ENCODE measurements at regions not wholly inside any gene's neighbourhood (a gene's known extent, or its start where the extent isn't known, plus 50 kb on each side); places are given as distances from the start of the nearest gene placed in this dataset.
A peak's percentile ranks its signal among the peaks of the same experiment; 100 is the strongest.
"Not testable (repeated sequence)": the region's sequence is repeated elsewhere in the genome, so short reads cannot be mapped to it uniquely, and the experiment has no call there.

DNA sequence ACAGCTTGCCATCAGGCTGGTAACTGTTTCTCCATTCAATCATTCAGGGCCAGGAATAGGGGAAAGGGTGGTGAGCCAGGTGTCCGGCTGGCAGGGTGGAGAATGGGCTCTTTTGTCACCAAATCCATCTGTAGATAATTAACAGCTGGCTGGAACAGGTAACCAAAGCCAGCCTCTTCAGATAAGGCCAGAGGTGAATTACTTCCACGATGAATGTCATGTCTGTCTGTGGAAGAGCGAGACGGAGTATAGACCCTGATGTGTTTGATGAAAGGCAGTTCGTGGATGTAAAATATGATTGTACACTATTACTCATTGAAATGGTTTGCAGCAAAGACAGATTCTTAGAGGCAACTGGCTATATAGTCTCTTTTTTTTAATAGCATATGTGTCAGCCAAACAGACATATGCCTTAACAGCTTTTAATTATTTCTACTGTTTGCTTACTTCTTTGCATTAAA is 149.8 kb downstream of the KLF6 start:
- WGBS: 56% methylated on average over 5 of the region's 5 CpGs
- Histone ChIP-seq H3K4me1 (peaks cover 10% of the 10 kb centered on the region), H3K9me3 (no peaks in the 10 kb centered on the region), H3K4me3 (no peak overlapping the region), H3K27ac (peak overlapping the region; percentile 72), H3K27me3 (no peaks in the 10 kb centered on the region), H3K36me3 (no peaks in the 10 kb centered on the region)
- TF ChIP-seq POLR2AphosphoS5 (IDR thresholded peaks at IDR 0.05) (no peak), EP300 (IDR thresholded peaks at IDR 0.05) (no peak), POLR2A (IDR thresholded peaks at IDR 0.05) (no peak)
- TF ChIP-seq, protein P1, sequence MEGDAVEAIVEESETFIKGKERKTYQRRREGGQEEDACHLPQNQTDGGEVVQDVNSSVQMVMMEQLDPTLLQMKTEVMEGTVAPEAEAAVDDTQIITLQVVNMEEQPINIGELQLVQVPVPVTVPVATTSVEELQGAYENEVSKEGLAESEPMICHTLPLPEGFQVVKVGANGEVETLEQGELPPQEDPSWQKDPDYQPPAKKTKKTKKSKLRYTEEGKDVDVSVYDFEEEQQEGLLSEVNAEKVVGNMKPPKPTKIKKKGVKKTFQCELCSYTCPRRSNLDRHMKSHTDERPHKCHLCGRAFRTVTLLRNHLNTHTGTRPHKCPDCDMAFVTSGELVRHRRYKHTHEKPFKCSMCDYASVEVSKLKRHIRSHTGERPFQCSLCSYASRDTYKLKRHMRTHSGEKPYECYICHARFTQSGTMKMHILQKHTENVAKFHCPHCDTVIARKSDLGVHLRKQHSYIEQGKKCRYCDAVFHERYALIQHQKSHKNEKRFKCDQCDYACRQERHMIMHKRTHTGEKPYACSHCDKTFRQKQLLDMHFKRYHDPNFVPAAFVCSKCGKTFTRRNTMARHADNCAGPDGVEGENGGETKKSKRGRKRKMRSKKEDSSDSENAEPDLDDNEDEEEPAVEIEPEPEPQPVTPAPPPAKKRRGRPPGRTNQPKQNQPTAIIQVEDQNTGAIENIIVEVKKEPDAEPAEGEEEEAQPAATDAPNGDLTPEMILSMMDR (IDR thresholded peaks at IDR 0.05): no peak
- DNase-seq (ENCODE audit: low spot score in 2 of 2): no peak

DNA sequence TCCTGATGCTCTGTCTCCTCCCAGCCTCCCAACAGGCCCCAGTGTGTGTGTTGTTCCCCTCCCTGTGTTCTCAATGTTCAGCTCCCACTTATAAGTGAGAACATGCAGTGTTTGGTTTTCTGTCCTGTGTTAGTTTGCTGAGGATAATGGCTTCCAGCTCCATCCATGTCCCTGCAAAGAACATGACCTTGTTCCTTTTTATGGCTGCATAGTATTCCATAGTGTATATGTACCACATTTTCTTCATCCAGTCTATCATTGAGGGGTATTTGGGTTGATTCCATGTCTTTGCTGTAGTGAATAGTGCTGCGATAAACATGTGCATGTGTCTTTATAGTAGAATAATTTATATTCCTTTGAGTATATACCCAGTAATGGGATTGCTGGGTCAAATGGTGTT is 150.4 kb downstream of the KLF6 start:
- not testable (repeated sequence) for H3K36me3 ChIP-seq; H3K4me3 ChIP-seq; H3K27ac ChIP-seq; H3K9me3 ChIP-seq; H3K27me3 ChIP-seq; DNase-seq (ENCODE audit: low spot score in 2 of 2)
- WGBS: 100% methylated on average over 1 of the region's 1 CpG
- H3K4me1 ChIP-seq: peaks cover 10% of the 10 kb centered on the region

GRCh38 chr10:3631701-3632330 is 153.2 kb downstream of the KLF6 start:
- H3K9me3 ChIP-seq: no peaks in the 10 kb centered on the region
- H3K27me3 ChIP-seq: no peaks in the 10 kb centered on the region
- peaks cover 10% of the 10 kb centered on the region for H3K4me1 ChIP-seq
- TF ChIP-seq POLR2AphosphoS5 (IDR thresholded peaks at IDR 0.05) (no peak), EP300 (IDR thresholded peaks at IDR 0.05) (no peak), POLR2A (IDR thresholded peaks at IDR 0.05) (no peak)
- TF ChIP-seq, protein P1 (IDR thresholded peaks at IDR 0.05): no peak
- no peaks in the 10 kb centered on the region for H3K36me3 ChIP-seq
- DNase-seq (ENCODE audit: low spot score in 2 of 2): no peak
- no peak overlapping the region for H3K27ac ChIP-seq
- 64% methylated on average over 5 of the region's 5 CpGs for WGBS
- H3K4me3 ChIP-seq: no peak overlapping the region

DNA sequence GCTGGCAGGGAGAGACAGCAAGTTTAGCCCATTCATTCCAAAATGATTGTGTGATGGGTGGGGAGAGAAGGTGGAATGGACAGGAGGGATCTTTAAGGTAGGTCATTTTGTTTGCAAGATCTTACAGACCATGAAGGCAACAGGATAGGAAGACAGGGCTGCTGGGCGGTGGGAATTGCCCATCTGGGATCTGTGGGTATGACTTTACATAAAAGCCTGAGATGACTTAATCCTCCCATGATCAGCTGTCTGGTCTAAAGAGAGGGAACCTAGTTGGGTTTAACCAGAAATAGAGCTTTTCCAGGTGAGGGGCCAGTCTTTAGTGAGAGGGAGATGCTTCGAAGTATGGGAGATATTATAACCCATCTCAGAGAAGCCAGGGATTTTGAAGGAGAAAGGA is 153.7 kb downstream of the KLF6 start:
- DNase-seq (ENCODE audit: low spot score in 2 of 2): no peak
- Histone ChIP-seq H3K36me3 (no peaks in the 10 kb centered on the region), H3K9me3 (no peaks in the 10 kb centered on the region), H3K4me3 (no peak overlapping the region), H3K4me1 (peaks cover 5% of the 10 kb centered on the region), H3K27ac (no peak overlapping the region), H3K27me3 (no peaks in the 10 kb centered on the region)
- whole genome bisulfite sequencing: 91% methylated on average over 2 of the region's 2 CpGs
- TF ChIP-seq POLR2AphosphoS5 (IDR thresholded peaks at IDR 0.05) (no peak), POLR2A (IDR thresholded peaks at IDR 0.05) (no peak), EP300 (IDR thresholded peaks at IDR 0.05) (no peak)
- TF ChIP-seq, protein P1 (IDR thresholded peaks at IDR 0.05): no peak

GRCh38 chr10:3625959-3626751 is 158.9 kb downstream of the KLF6 start:
- Histone ChIP-seq H3K27ac (no peak overlapping the region), H3K9me3 (no peaks in the 10 kb centered on the region), H3K4me1 (peaks cover 5% of the 10 kb centered on the region), H3K4me3 (no peak overlapping the region), H3K27me3 (no peaks in the 10 kb centered on the region), H3K36me3 (no peaks in the 10 kb centered on the region)
- no peak for DNase-seq (ENCODE audit: low spot score in 2 of 2)
- TF ChIP-seq POLR2A (IDR thresholded peaks at IDR 0.05) (no peak), EP300 (IDR thresholded peaks at IDR 0.05) (no peak)
- TF ChIP-seq, protein P1 (IDR thresholded peaks at IDR 0.05): no peak
- 86% methylated on average over 11 of the region's 11 CpGs for WGBS

Data from suprapubic skin (tissue), 4 donors.